GM12892 (cell line): ENCODE measurements at regions not wholly inside any gene's neighbourhood (a gene's known extent, or its start where the extent isn't known, plus 50 kb on each side); places are given as distances from the start of the nearest gene placed in this dataset.

Experiments used
- DNase-seq: peaks from one replicate; pipeline ENCODE4 v3.0.0; 2011; ENCODE audit not compliant: insufficient read length
- FAIRE-seq: peaks from 2 replicates; lab custom pipeline; 2011; peaks lifted over from hg19 to GRCh38; lab: Jason Lieb, UNC
- POLR2A ChIP-seq: IDR thresholded peaks from 2 replicates; pipeline ENCODE4 v1.6.1; 2011; ENCODE audit warnings: low read depth, low read length, control low read depth
- POLR2AphosphoS5 ChIP-seq: IDR thresholded peaks from 2 replicates; pipeline ENCODE4 v1.6.1; 2011; ENCODE audit warnings: low read depth, low read length, control low read depth
- TAF1 ChIP-seq: IDR thresholded peaks from 2 replicates; pipeline ENCODE4 v1.6.1; 2011; ENCODE audit warnings: low read depth, mild to moderate bottlenecking, control low read depth, low read length, borderline replicate concordance

DNA sequence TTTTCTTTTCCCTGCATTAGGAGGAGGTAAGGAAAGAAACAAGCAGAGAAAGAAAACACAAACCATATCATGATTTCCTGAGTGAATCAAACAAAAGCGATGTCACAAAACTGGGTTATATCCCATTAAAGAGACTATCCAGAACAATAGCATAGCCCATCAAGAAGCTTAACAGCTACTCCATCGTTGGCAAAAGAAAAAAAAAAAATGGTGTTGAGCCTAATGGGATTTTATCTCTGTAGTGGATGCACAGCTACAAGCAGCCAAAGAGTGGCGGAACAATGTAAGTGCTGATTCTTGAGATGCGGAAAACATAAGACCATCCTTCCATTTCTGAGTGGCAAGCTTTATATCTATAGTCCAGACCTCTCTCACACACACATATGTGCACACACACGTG is 106.2 kb upstream of the NRSN1 start:
- FAIRE-seq = no peak
- no peak for DNase-seq
- no peak for TF ChIP-seq POLR2AphosphoS5
- TF ChIP-seq POLR2A = no peak
- TF ChIP-seq TAF1 = no peak

DNA sequence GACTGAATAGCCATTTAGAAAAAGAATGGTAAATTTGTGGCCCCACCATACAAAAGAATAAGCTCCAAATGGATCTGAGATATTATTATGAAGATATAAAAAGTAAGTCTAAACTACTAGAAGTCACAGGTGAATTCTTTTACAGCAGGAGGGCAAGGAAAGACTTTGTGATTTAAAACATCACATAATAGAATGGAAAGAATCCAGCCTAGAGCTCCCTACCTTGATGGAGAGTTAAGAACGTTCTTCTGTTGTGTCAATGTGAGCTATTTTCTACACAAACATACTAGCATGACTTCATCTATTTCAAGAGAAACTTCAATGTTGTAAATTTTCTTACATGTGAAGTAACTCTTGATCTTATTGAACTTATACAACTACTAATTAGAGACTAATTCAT is 100.0 kb upstream of the NRSN1 start:
- no peak for TF ChIP-seq TAF1
- no peak for TF ChIP-seq POLR2AphosphoS5
- FAIRE-seq (no peak), DNase-seq (no peak)

DNA sequence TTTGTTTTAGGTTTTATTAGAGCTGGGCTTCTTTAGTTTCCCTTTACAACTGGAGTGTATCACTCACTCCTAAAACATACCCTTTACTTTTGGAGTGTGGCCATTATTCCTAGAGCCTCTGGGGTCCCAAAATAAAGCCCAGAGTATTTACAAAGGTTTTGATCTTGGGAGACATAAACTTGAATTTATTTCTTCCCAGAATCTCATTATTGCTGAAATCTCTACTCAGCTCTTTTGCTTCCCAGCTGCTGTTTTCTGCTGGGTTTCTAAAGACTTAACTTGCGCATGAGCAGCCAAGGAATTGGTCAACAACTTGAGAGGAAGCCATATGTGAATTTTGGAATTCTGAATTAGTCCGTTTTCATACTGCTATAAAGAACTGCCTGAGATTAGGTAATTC is 94.5 kb upstream of the NRSN1 start:
- TF ChIP-seq TAF1 (no peak), POLR2AphosphoS5 (no peak), POLR2A (no peak)
- DNase-seq = no peak
- FAIRE-seq = no peak

DNA sequence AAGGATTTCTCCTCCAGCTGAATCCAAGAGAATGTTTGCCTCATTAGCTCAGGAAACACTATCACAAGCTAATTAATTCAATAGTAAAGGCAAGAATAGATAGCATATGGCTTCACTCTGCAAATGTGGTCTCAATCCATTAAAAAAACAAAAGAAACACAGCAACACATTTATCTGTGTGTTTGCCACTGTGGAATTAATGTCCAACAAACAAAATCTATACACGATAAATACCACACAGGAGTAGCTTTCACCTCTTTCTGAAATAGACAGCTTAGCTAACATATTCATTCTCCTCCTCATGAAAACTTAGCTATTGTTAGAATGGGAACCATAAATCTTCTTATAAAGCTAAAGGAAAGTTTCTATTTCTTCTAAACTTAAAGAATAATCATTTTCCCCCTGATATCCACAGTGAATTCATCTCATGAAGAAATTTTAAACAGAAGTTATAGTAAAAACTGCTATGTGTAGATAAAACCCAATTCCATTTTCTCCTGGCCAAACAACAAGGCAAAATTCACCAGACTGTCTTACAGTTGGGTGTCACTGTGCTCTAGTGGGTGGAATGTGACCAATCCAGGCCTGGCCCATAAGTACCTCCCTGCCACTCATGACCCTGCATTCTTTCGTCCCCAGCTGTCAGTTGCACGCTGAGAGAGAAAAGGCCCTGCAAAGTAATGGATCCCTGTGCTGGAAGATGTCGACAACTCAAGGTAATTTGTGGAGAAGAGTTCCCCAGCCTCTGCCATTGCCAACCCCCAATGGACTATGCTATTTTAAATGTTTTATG is 92.9 kb upstream of the NRSN1 start:
- FAIRE-seq (no peak), DNase-seq (no peak)
- TF ChIP-seq POLR2AphosphoS5 (no peak), POLR2A (no peak), TAF1 (no peak)

DNA sequence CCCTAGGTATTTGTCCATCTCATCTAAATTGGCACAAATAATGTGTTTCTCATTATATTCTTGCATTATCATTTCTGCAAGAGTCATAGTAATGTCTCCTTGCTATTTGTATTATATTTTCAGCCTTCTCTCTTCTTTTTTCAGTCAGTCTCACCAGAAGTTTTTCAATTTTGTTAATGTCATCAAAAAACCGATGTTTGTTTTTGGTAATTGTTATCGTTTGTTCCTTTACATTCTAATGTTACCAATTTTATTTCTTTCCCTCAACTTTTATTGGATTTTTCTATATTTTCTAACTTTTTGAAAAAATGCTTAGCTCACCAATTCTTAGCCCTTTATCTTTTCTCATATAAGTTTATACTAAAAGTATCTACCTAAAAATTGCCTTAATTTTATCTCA is 82.2 kb upstream of the NRSN1 start:
- no peak for FAIRE-seq
- no peak for TF ChIP-seq POLR2A
- TF ChIP-seq TAF1 = no peak
- no peak for TF ChIP-seq POLR2AphosphoS5

DNA sequence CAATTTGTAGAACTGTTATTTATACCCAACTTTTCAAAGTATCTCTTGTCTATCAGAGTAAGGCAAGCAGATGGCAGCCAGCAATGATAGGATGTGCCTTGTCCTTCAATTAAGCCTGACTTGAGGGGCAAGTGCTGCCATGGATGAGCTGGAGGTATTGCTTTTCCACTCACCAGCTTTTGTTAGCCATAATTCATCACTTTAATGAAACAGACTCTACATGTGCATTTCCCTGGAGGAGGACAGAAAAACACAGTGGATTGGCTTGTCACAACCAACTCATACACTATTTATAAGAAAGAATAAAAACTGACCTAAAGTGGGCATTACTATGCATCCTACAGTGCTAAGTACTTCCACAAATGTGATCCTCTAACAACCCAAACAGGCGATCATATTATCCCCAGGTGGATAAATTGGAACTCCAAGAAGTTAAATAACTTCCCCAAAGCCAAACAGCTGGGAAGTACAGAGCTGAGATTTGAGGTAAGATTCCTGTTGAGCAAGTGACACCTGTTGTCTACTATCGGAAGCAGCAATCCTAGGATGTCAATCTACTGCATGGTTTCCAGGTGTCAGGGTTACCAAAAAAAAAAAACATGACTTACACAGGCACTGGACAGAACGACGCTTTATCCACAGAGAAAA is 73.9 kb upstream of the NRSN1 start:
- DNase-seq = no peak
- TF ChIP-seq TAF1 (no peak), POLR2AphosphoS5 (no peak), POLR2A (no peak)
- no peak for FAIRE-seq

More for the DNA sequence above, 82.2 kb upstream of the NRSN1 start:
- DNase-seq = no peak

DNA sequence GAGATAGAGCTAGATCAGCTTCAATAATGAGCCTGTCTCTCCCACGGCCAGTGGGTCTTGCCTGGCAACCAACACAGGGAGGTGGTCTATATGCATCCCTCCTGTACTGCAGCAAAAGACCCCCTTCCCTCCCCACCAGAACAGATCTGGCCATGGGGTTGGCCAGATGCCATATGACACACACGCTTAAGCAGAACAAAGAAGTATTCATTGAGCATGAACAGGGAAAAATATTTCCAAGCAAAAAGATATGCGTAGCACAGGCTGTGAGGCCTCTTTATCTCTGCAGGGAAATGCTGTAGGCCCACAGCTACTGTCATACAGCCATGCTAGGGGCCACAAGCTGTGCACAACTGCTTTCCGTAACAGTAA is 73.4 kb upstream of the NRSN1 start:
- DNase-seq (no peak), FAIRE-seq (no peak)
- TF ChIP-seq TAF1 (no peak), POLR2AphosphoS5 (no peak), POLR2A (no peak)

DNA sequence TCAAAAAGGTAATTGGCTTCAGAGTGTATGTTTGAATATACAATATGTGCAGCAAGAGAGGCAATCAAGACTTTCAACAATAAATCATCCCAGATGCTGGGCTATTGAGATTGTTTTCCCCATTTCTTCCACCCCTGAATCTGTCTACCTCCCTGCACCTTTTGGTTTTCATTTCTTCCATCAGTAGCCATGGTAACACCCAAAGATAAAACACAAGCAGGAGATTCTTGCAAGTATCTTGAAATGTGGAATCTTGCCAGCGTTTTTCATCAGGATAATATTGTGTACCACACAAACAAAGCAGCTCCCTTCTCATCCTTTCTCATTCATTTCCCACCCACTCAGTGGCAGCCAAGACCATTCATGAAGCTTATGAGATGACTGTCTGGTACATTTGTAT is 73.0 kb upstream of the NRSN1 start:
- no peak for FAIRE-seq
- DNase-seq = no peak
- TF ChIP-seq TAF1 (no peak), POLR2A (no peak), POLR2AphosphoS5 (no peak)

DNA sequence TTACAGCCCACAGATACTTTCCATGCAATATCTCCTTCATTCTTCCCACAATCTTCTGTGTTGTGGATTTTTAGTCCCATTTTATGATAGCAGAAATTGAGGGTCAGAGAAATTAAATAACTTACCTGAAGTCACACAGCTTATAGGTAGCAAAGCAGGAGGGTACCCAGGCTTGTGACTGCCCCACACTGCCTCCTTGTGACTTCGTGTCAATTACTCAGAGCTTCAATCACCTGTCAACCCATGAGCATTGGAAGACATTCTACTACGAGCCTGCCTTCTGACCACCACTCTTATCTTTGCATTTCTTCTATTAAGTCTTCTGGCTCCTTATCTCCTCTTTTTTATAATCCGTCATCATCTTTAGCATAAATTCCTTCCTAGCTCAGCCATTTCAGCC is 71.6 kb upstream of the NRSN1 start:
- TF ChIP-seq POLR2A = no peak
- no peak for TF ChIP-seq TAF1
- no peak for TF ChIP-seq POLR2AphosphoS5
- DNase-seq = no peak
- FAIRE-seq = no peak

DNA sequence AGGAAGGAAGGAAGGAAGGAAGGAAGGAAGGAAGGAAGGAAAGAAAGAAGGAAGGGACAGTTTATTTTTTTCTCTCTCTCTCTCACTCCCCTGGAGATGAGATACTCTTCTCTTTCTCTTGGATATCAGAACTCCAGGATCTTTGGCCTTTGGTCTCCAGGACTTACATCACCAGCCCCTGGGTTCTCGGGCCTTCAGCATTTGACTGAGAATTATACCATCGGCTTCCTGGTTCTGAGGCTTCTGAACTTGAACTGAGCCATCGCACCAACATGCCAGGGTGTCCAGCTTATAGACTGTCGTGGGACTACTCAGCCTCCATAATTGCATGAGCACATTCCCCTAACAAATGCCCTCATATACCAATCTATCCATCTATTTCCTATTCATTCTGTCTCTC is 69.4 kb upstream of the NRSN1 start:
- DNase-seq (no peak), FAIRE-seq (no peak)
- TF ChIP-seq TAF1 (no peak), POLR2AphosphoS5 (no peak), POLR2A (no peak)

DNA sequence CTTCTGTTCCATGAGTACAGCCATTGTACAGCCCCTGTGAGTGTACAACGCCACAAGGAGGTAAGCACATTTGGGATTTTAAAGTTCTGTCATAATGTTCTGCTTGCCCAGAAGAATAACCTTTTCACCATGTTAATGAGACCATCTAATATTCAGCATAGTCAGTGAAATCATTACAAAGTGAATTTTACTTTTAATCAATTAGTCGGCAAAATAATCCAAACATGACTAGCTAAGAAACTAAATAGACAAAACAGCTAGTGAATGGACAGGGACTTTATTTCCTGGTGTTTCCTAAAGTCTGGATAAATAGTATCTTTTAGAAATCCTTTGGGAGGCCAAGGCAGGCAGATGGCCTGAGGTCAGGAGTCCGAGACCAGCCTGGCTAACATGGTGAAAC is 69.0 kb upstream of the NRSN1 start:
- FAIRE-seq (no peak), DNase-seq (no peak)
- TF ChIP-seq POLR2AphosphoS5 (no peak), TAF1 (no peak), POLR2A (no peak)
